NCI-H526 (cell line): ENCODE measurements at regions not wholly inside any gene's neighbourhood (a gene's known extent, or its start where the extent isn't known, plus 50 kb on each side); places are given as distances from the start of the nearest gene placed in this dataset.

Experiments
- DNase-seq, 2 experiments: peaks; one replicate each; lab custom pipeline; 2025; lab: John Stamatoyannopoulos, UW

- DNase-seq = peak; percentile 86 to 93
Measured at GRCh38 chr9:107118863-107119624, 164.0 kb upstream of the RAD23B start.

DNA sequence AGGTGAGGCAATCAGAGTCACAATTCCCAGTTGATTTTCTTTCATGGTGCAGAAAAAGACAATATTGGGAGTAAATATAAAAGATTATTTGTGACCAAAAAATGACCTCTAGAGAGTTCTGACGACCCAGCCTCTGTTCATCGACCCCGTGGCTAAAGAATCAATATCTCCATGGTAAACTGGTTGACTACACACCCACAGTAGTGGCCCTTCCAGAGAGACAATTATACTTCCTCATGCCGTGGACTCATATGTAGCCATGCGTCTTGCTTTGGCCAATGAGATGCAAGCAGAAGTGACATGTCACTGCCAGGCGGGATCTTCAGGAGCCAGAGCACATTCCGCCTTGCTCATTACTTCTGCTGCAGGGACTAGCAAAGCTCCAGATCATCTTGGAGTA, 163.3 kb upstream of the RAD23B start:
- peak in 1 of 2 experiments; percentile 8 for DNase-seq

GRCh38 chr9:107123389-107123788, 159.7 kb upstream of the RAD23B start:
- no peak for DNase-seq

DNA sequence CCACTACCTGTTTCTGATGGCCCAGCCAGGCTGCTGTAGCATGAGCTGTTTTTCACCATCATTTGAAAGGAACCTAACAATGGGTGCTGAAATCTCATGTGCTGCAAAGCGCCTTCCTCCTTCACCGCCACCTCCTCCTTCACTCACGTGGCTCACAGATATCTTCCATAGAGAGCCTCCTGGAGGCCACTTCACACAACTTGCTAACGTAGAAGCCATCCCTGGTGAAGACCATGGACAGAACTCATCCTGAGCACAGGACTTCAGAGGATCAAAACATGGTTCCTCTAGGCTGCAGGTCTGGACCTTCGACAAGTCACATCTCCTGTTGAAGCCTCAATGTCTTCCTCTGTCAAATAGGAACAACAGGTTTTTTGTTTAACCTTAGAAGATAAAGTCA, 155.5 kb upstream of the RAD23B start:
- no peak for DNase-seq

DNA sequence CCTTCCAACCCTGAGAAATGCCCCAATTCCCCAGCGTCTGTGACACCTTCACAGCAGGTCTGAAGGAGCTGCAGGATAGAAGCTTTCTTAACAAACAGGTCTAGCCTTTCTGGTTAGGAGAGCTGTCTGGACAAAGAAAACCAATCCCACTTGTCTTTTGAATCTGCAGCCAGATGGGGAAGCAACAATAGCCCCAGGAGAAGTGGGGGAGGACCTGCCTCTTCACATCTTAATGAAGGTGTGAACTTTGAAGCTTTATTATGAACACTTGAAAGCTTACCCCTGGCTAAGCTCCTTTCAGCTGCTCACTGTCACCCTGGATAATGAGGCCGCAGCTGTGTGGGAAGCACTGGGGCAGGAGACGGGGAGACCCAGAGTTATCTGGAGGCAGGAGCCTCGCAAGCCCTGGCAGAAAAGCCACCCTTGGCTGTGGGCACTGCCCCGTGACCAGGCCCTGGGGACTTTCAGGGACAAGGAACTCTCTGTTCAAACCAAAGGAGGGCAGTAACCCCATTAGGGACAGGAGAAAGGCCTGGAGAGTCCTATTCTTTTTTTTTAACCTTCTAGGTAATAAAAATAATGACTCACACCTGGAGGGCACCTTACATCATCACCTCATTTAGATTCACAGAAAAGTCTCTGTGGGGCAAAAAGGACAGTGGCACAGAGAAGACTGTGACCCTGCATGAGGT, 151.8 kb upstream of the RAD23B start:
- peak; percentile 6 to 43 for DNase-seq

- no peak for DNase-seq
Measured at GRCh38 chr9:107136296-107136695, 146.8 kb upstream of the RAD23B start.

GRCh38 chr9:107137495-107138202, 145.4 kb upstream of the RAD23B start:
- peak in 1 of 2 experiments; percentile 30 for DNase-seq

- no peak for DNase-seq
Measured at GRCh38 chr9:107138261-107138992, 144.7 kb upstream of the RAD23B start.

DNA sequence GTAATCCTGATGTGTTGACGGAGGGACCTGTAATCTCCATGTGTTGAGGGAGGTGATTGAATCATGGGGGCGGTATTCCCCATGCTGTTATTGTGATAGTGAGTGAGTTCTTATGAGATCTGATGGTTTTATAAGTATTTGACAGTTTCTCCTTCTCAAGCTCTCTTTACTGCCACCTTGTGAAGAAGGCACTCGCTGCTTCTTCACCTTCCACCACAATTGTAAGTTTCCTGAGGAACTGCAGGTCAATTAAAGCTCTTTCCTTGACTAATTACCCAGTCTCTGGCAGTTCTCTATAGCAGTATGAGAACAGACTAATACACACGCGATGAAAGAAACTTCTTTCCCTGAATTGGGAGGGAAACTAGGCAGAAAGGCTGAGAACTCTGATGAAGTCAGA, 141.1 kb upstream of the RAD23B start:
- no peak for DNase-seq

DNA sequence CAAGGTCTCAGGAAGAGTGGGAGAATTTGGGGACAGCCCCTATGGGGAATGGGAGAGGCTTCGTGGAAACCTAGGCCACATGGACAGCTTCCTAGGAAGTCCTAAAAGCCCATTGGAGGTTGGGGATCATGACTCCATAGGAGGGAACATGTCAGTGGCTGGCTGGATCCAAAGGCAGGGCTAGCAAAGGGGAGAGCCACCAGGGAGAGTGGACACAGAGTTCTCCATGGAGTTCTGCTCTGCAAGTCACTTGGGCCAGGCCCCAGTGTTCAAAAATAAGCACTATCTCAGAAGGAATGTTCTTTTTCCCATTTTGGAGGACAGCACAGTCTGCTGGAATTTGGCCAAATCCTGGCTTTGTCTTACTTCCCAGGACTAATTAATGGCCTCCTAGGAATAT, 140.6 kb upstream of the RAD23B start:
- DNase-seq = no peak

- DNase-seq = no peak
Measured at GRCh38 chr9:107142896-107143603, 140.0 kb upstream of the RAD23B start.

GRCh38 chr9:107144475-107144874, 138.6 kb upstream of the RAD23B start:
- no peak for DNase-seq

DNA sequence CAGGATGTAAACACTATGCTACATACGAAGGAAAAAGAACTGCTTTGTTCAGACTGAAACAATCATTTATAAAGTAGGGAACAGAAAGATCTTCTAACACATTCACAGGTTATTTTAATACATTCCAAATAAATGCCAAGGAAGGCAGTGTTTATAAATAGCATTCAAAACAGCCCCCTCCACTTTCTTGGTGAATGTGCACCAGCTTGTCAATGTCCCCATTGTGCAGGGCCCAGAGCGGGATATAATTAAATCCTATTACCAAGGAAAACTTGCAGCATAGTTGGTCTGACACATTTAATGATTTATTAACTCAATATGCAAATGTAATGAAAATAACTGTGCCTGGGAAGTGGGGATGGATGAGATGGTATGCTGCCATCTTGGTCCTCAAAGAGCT, 135.9 kb upstream of the RAD23B start:
- no peak for DNase-seq

DNA sequence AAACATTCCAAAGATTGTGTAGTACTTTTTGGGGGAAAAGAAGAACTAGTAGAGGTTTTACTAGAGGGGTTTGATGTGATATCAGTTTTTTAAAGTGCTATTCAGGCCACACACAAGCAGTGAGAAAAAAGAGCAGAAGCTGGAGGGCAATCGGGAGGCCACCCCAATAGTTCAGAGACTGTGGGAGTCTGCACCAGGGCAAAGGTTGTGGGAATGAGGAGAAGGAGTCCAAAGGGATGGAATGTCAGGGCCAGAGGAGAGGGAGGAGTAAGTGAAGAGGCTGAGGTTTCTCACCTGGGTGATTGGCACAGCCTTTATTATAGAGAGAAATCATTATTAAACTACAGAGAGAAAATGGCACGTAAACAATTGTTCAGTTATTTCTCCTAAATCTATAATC, 134.9 kb upstream of the RAD23B start:
- DNase-seq = no peak

- DNase-seq = no peak
Measured at GRCh38 chr9:107149756-107150155, 133.3 kb upstream of the RAD23B start.

DNA sequence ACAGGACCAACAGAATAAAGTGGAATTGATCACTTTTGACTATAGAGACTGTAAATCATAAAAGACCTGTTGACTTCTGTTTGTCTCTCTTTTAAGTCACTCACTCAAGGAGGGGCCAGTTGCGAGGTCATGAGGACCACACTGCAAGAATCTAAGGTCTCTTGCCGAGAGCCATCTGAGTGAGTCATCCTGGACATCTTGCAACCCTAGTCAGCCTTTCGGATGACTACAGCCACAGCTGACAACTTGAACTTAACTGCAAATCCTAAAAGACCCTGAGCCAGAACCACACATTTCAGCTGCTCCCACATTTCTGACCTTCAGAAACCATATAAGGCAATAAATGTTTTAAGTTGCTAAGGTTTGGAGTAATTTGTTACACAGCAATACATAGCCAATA, 129.7 kb upstream of the RAD23B start:
- DNase-seq = no peak

GRCh38 chr9:107154291-107154690, 128.8 kb upstream of the RAD23B start:
- DNase-seq = no peak

GRCh38 chr9:107154766-107155165, 128.3 kb upstream of the RAD23B start:
- no peak for DNase-seq

- DNase-seq = no peak
Measured at GRCh38 chr9:107155244-107155817, 127.7 kb upstream of the RAD23B start.

GRCh38 chr9:107158321-107158720, 124.8 kb upstream of the RAD23B start:
- DNase-seq = peak; percentile 6 to 28

DNA sequence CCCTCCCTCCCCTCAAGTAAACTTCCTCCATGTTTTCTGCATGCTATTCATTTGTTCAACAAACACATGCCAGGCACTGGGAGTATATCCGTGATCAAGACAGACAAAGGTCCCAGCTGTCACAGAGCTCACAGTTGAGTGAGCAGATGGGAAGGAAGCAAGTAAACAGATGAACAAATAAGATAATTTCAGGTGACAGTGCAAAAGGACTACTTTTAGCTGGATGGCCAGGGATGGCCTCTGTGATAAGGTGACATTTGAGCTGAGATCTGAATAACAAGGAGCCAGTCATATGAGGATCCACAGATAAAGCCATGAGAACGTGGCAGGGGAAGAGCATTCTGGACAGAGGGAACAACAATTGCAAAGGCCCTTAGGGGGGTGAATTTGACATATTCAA, 121.7 kb upstream of the RAD23B start:
- no peak for DNase-seq
